ENCODE measurements at regions not wholly inside any gene's neighbourhood (a gene's known extent, or its start where the extent isn't known, plus 50 kb on each side); places are given as distances from the start of the nearest gene placed in this dataset.

- TF ChIP-seq CTCF (IDR thresholded peaks at IDR 0.05; ENCODE audit: insufficient read depth, low read length, poor library complexity, severe bottlenecking) (no peak), EZH2phosphoT487 (conservative IDR thresholded peaks at IDR 0.05; ENCODE audit: low read length) (no peak)
These were observed 429.3 kb upstream of the TPK1 start for GRCh38 chr7:145265180-145265579.

Measured in SU-DHL-6 (cell line).